ENCODE measurements at regions not wholly inside any gene's neighbourhood (a gene's known extent, or its start where the extent isn't known, plus 50 kb on each side); places are given as distances from the start of the nearest gene placed in this dataset.
"Not testable (repeated sequence)": the region's sequence is repeated elsewhere in the genome, so short reads cannot be mapped to it uniquely, and the experiment has no call there.

DNA sequence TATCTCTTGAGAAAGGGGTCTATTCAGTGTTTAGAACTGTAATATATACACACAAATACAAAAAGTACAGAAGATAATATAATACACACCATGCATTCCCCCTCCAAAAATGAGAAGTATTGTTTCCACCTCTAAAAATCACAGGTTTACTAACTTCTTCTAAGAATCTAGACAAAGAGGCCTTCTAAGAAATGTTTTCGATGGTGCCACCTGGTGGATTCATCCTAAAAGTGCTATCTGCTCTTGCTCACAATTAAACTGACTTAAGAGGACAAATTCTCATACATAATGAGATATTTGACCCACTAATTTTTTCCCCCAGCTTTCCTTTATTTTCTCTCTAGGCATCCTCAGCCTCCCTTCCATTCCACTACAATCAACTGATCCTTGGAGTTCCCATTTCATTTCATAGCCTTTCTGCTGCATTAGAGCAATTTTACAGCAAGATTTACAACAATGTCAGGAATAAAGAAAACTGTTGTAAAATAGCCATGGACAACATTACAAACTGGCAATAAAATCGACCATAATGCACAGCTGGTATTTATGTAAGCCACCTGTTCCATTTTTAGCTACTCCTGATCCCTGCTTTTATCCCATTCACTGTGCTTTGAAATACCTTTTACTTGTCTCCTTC lies 124.6 kb downstream of the ARRDC4 start:
- in situ Hi-C loops (cut with MboI; ENCODE audit: low sequenced_read_pairs), result loop anchor here (25.0 kb wide), 1 partner anchor 173 kb away; no protein-coding TSS in a partner anchor

DNA sequence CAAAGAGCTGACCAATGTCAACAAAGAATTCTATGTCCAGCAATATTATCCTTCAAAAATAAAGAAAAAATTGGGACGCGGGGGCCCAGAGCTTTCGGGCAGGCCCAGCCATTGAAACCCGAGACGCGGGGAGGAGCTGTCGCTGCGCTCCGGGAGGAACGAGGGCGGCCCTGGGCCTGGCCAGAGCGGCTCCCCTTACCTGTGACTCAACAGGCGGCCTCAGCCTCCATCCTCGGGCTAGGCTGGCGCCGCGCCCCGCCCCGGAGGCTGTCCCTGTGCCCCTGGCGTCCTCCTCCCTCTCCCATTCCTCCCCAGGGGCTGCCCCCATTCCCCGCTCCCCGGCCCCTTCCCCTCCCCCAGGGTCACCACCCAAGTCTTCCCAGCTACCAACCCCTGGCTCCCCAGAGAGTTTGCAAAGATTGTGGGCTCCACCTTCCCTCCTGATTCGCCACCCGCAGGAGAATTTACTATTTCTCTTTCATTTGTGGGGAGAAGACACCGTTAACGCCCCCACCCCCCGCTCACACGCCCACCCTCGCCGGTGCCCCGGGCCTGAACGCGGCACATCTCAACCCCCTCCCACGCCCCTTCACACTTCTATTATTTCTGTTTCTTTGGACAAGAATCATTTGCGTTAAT lies 127.9 kb downstream of the ARRDC4 start:
- in situ Hi-C loops (cut with MboI; ENCODE audit: low sequenced_read_pairs), result loop anchor here (25.0 kb wide), 1 partner anchor 176 kb away; no protein-coding TSS in a partner anchor

DNA sequence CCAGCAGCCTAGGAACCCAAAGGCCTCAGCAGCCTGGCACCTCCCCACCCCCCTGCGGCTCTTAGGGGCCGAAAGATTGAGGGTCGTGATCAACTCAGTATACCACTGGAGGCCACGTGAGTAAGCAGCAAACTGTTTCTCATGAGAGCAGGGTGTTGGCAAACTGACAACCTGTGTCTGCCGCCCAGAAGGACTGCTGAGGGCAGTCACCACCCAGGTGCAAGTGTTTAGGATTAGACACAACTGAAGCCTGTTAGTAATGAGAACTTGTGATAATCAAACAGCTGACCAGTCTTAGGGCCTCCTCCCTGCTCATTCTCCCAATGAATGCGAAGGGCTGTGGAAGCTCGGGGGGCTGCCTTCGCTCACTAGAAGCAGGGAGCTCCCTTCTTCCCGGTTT lies 128.8 kb downstream of the ARRDC4 start:
- in situ Hi-C loops (cut with MboI; ENCODE audit: low sequenced_read_pairs), result loop anchor here (25.0 kb wide), 1 partner anchor 177 kb away; no protein-coding TSS in a partner anchor

DNA sequence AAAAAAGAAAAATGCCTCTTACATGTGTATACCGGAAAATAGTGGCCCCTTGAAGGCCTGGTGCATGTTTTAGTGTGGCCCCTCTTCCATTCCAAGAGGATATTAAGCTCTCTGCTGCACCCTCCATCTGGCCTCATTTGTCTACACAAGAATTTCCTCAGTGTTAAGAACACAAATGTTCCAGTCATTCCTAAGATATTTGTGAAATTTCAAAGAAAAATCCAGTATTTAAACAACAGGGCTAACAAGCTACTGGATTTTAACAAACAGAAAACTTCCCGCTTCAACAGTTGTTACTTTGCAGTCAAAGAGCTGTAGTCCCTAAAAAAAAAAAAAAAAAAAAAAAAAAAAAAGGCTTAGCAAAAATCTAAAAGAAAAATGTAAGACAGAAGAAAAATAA lies 137.5 kb downstream of the ARRDC4 start:
- in situ Hi-C loops (cut with MboI; ENCODE audit: low sequenced_read_pairs), result loop anchor here (25.0 kb wide), 1 partner anchor 186 kb away; no protein-coding TSS in a partner anchor

DNA sequence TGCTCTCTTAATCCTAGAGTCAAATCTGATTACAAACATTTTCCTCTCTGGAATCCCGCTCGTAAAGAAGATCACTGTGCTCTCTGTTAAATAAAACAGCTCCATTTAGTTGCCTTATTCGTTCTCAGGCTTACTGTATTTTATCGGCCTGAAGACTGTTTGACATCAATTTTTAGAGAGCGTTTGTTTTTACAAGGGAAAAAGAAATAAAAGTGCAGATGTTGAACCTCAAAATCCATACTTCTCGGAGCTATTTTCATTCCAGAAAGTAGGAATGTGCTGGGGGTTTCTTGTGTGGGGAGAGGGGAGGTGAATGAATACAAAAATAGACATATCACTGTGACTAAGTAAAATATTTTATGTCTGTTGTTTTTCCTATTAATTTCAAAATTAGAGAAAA lies 140.1 kb downstream of the ARRDC4 start:
- in situ Hi-C loops (cut with MboI; ENCODE audit: low sequenced_read_pairs), result not testable (repeated sequence)

DNA sequence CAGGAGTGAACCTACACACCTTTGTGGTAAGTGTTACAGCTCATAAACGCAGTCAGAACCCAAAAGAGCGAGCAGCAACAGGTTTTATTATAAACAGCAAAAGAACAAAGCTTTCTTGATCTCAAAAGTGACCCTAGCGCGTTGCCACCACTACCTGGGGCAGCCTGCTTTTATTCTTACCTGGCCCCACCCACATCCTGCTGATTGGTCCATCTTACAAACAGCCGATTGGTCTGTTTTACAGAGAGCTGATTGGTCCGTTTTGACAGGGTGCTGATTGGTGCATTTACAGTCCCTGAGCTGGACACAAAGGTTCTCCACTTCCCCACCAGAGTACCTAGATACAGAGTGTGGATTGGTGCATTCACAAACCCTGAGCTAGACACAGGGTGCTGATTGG lies 143.1 kb downstream of the ARRDC4 start:
- in situ Hi-C loops (cut with MboI; ENCODE audit: low sequenced_read_pairs), result no loop called here

DNA sequence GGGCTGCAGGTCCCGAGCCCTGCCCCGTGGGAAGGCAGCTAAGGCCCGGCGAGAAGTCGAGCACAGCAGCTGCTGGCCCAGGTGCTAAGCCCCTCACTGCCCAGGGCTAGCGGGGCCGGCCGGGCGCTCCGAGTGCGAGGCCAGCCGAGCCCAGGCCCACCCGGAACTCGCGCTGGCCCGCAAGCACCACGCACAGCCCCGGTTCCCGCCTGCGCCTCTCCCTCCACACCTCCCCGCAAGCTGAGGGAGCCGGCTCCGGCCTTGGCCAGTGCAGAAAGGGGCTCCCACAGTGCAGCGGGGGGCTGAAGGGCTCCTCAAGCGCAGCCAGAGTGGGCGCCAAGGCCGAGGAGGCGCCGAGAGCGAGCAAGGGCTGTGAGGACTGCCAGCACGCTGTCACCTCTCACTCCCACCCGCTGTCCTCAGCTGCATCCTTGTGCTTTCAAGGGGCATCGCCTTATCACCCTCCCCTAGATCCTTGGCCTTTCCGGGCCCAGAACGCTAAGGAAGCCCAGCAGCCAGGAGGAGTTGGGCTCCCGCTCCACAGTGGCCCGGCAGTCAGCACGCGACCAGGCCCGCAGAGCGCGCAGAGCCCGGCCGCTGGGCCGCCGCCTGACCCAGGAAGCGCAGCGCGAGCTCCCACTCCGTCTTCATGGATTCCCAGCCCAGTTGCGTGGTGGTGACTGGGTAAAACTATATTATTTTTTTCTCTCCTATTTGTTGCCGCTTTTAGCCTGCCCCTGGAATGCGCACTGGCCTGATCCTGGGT lies 144.1 kb downstream of the ARRDC4 start:
- in situ Hi-C loops (cut with MboI; ENCODE audit: low sequenced_read_pairs), result not testable (repeated sequence)

DNA sequence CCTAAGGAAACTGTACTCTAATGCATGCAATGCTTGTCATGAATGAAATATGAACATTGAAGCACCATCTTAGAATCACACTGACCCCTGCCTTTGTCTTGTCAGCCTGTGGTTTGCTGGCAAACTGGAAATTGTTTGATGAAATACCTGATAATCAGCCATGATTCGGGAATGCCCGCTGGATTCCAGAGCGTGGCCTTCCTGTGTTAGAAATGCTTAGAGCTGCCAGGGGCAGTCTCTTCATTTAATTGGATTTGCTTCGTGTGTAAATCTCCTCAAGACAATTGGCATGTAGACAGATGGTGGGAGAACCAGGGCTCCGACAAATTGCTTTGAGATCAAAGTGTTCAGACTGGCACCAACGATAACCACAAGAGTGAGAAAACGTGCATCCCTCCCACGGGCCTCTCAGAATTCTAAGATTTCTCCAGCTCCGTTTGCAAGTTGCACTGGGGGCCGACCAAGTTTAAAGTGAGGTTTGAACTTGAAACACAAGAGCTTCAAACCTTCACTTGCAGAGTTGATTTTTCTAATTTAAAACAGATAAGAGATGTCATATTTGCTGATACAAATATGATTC lies 146.2 kb downstream of the ARRDC4 start:
- in situ Hi-C loops (cut with MboI; ENCODE audit: low sequenced_read_pairs), result not testable (repeated sequence)

DNA sequence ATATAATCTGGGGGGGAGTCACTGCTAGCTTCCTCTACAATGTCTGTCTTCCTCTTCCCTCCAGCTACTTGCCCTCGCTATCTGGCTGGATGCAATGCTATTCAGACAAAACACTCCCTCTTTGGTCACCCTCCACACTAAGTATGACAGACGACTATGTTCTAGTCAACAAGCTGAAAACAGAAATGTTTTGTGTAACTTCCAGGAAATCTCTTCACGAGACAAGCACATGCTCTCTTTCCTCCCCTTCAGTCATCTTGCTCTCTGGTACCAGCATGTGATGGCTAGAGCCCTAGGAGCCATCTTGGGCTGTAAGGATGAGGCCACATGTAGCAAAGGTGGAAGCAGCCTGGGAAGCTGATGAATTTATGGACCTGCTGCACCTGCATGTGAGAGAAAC lies 151.3 kb downstream of the ARRDC4 start:
- in situ Hi-C loops (cut with MboI; ENCODE audit: low sequenced_read_pairs), result no loop called here

DNA sequence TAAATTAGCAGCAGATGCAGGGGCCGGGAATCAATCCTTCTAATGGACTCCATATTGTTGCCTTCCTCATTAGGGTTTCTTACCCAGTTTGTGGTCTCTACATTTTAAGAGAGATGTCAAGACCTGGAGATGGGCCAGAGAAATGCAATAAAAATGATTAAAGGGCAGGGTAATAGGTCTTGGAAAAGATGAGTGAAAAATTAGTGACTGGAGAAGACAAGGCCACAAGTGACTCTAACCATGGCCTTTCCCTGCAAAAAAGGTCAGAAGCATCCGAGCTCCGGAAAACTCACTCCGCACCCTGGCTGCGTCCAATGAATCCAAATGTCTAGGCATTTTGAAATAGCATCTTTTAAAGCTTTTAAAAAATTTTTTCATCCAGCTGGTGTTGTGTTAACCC lies 152.8 kb downstream of the ARRDC4 start:
- in situ Hi-C loops (cut with MboI; ENCODE audit: low sequenced_read_pairs), result no loop called here

DNA sequence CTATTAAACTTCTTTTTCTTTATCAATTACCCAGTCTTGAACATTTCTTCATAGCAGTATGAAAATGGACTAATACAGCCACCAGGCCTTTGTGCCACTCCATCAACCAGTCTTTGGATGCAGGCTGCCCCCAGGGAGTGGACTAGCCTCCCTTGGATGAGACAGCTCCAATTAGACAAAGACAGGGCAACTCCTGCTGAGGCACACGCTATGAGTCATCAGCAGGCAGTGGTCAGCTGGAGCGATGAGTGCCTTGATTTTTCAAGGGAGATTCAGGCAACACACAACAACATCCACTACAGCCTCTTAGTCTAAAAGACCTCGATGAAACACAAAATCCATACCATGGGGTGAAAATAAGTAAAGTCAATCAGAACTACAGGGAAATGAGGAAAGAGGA lies 160.1 kb downstream of the ARRDC4 start:
- in situ Hi-C loops (cut with MboI; ENCODE audit: low sequenced_read_pairs), result no loop called here

DNA sequence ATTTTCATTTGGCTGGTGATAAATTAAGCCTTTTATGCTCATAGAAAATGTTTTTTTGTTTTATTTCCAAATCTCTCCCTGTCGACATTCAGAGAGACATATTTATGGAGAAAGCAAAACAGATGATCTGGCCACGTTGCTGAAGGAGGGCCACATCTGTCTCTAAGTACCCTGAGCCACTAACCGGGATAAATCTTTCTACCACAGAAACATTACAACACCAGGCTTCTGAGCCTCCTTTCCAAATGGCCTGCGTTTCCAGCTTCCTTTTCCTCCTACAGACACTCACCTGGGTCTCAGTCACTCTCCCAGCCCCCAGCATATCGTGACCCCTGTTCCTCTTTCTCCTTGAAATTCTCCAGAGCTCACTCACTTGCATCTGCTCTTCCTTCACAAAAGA lies 161.0 kb downstream of the ARRDC4 start:
- in situ Hi-C loops (cut with MboI; ENCODE audit: low sequenced_read_pairs), result no loop called here

DNA sequence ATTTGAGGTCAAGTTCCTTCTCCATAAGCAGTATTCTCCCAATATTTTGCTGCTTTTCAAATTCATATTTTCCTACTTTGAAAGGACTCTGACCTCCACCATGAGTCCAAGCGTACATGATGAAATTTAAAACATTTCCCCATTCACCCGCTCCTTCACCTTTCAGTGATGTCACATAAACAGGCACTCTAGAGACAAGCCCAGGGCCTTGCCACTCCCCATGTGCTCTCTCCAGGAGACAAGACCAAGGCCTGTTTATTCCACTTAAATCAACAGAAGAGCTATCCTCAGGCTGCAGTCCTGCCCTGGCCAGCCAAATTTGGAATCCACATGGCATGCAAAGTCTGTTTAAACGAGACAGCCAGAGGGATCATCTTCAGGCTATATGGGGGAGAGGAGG lies 161.5 kb downstream of the ARRDC4 start:
- in situ Hi-C loops (cut with MboI; ENCODE audit: low sequenced_read_pairs), result no loop called here

DNA sequence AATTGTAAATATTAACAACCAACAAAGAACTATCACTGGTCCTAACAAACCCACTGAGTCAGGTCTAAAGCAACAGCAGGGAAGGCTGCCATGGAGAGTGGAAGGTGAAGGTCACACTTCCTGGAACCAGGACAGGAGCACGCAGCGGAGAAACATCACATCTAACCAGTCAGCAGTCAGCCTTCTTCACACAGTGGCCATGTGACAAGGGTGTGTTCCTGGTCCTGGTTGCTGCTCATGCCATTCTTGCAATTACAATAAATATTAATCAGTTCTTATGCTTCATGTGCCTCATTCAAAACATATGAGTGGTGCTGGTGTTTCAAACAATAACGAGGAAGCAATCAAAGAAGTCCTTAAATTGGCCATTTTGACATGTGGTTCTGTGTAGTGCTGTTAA lies 162.8 kb downstream of the ARRDC4 start:
- in situ Hi-C loops (cut with MboI; ENCODE audit: low sequenced_read_pairs), result no loop called here

DNA sequence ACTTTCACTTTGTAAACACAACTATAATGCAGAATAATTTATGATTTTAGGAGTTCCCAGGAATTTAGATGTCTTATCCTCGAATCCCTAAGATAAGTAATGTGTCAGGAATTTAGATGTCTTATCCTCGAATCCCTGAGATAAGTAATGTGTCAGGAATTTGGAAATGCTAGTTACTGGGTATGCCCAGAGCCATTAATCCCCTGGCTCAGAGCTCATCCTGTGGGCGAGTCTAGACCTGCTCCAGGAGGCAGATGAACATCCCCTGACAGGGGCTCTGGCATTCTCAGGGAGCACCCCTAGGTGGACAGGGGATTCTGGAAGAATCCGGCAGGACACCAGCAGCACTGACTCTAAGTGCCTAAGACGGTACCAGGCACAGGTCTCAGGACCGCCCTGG lies 163.3 kb downstream of the ARRDC4 start:
- in situ Hi-C loops (cut with MboI; ENCODE audit: low sequenced_read_pairs), result no loop called here

DNA sequence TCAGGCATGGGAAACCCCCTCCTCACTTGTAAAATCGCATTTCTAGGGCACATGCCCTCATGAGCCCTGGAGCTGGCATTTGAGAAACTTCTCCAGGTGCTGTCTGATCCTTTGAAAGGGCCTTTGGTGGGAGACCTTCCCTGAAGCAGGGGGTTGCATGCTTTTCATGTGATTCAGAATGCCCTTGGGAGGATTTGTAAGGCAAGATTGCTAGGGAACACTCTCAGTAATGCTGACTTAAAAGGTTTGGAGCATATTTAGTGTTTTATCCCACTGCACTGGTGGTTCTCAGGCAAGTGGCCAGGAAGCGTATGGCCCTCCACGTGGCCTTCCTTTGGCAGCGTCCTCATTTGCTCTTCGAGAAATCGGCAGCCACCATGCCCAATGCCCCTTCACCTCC lies 164.1 kb downstream of the ARRDC4 start:
- in situ Hi-C loops (cut with MboI; ENCODE audit: low sequenced_read_pairs), result no loop called here

DNA sequence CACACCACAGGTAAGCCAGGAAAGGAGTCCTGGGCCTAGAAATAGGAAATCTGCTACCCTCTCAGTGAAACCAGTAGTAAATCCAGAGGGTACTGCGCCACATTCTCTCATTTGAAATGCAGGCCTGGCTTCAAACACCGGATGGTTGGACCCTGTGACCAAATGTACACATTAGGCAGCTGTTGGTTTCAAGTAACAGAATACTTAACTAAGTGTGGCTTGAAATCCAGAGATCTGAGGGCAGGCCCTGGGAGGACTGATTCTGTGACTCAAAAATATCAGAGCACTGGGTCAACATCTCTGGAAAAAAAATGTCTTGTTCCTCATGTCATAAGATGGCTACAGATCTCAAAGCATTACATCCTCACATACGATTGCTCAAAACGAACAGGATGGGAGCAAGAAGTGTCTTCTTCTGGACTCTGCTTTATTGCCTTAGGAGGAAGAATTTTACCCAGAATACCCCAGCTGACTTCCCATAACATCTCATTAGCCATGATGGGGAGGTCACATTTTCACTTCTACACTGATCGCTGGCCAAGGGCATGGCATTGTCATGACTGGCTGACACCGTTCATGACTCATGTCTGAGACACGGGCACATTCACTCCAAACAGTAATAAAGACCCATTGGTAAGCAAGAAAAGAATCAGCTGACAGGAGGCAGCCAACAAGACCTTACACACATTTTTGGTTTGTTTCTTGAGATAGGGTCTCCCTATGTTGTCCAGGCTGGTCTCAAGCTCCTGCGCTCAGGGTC lies 166.0 kb downstream of the ARRDC4 start:
- in situ Hi-C loops (cut with MboI; ENCODE audit: low sequenced_read_pairs), result no loop called here

DNA sequence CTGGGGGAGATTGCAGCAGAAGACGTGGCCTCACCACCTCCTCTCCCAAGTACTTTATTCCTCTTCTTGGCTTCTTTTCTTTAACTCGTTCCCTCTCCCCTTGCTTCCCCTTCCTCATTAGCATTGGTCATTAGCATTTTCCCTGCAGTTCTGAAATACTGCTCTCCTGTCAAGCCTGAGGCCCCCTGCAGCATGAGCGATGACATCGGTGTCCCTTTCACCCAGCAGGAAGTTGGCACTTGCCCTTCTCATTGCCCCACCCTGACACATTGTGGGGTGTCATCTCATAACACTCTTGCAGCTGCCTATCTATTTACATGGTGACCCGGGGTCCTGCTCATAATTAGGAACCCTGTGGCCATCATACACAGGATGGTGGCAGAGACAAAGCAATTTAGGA lies 167.1 kb downstream of the ARRDC4 start:
- in situ Hi-C loops (cut with MboI; ENCODE audit: low sequenced_read_pairs), result no loop called here

DNA sequence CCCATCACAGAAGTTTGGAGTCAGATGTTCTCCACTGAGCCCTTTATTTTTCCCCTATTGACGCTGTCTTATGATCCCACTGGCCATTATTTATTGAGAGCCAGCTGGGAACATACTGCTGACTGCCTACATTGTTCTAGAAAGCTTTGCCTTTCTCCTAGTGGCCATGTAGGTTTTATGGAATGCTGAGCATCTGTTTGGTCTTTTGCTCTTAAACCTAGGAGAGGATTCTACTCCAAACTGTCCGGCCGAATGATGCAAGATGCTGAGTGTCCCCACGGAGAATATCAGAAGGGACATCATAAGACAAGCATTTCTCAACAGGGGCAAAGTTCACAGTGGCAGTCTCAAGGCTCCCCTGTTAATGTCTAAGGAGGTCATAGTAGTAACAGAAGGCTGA lies 171.4 kb downstream of the ARRDC4 start:
- in situ Hi-C loops (cut with MboI; ENCODE audit: low sequenced_read_pairs), result no loop called here

DNA sequence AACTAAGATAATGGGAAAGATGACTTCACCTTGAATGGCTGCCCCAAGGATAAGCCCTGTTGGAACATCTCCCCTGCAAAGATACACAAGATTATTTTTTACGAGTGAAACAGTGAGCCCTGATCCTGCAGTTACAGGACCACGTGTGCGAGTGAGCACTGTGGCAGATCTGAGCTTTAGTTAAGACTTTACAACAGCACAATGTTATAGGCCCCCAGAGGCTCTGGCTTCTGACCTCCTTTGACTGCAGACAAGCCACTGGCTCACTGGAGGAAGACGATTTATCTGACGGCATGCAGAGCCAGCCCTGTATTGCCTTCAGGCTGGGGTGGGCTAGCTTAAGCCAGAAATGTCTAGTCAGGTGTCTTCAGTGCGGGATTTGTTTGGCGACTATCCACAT lies 174.4 kb downstream of the ARRDC4 start:
- in situ Hi-C loops (cut with MboI; ENCODE audit: low sequenced_read_pairs), result no loop called here

DNA sequence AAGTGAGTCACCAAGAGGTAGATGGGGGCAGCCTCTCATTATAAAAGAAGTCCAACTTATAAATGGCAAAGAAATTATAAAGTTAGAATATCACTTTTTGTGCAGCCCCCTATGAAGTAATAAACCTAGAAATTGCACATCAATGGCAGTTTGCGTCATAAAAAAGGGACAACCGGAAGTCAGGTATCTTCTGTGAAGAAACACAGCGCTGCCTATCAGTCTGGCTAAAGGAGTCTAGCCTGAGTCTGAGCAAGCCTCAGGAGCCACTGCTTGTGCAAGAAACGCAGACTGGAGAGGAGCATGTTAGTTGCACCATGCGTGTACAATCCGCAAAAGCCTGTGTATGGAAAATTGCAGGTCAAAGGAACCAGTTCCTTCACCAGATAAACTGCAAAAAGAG lies 178.4 kb downstream of the ARRDC4 start:
- in situ Hi-C loops (cut with MboI; ENCODE audit: low sequenced_read_pairs), result no loop called here
